Umbilical cord (tissue), 1 donor: ENCODE measurements at regions not wholly inside any gene's neighbourhood (a gene's known extent, or its start where the extent isn't known, plus 50 kb on each side); places are given as distances from the start of the nearest gene placed in this dataset.
"Not testable (repeated sequence)": the region's sequence is repeated elsewhere in the genome, so short reads cannot be mapped to it uniquely, and the experiment has no call there.

Experiments
- DNase-seq: peaks from one replicate; pipeline ENCODE4 v3.0.0-alpha.2; 2015; ENCODE audit warnings: low spot score

DNA sequence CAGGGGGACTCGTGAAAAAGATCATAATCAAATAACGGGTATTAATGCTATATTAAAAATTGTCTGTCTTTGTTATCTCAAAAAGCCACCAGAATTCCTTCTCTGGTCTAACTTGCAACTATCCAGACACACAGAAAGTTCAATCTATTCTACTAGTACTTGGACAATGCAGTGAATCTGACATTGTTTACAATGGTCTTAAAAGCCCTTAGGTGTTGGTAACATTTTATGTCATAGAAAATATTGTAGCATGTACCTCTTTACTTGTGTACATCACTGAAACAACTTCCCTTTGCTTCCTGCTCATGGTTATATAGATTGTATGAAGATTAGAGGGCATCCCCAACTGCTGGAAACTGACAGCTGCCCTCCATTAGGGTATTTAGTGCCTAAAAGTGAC lies 71.1 kb upstream of the PPP3CA start:
- no peak for DNase-seq

DNA sequence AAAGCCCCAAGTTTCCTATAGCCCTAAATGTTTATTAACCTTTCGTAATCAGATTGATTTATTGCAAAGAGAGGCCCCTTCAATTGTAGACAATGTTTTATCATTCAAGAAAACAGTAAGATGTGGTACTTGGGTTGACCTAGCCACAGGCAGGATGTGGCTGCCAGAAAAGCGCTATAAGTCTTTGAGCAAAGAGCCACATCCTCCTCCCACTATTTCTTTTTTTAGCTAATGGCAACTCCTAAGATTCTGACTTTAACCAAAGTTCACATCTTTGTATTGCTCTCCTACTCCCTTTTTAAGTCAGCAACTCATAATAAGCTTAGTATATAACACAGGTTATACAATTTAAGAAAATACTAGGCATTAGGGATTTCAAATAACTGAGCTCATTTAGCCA lies 70.7 kb upstream of the PPP3CA start:
- no peak for DNase-seq

DNA sequence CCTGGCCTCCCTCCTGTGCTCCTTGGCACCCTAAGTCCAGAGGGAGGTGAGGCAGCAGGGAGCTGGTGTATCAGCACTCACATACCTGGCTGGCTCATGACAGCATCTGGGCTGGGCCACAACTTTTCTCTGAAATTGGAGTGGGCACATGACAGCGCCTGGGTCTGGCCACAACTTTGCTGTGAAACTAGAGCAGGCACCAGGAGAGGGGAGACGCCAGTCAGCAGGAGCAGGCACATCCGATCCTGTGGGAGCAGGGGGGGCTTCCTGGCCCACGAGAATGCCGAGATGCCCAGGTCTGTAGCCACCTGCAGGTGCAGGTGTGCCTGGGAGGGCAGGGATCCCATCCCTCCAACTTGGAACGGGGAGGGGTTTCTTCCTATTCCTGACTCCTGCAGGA lies 69.7 kb upstream of the PPP3CA start:
- no peak for DNase-seq

DNA sequence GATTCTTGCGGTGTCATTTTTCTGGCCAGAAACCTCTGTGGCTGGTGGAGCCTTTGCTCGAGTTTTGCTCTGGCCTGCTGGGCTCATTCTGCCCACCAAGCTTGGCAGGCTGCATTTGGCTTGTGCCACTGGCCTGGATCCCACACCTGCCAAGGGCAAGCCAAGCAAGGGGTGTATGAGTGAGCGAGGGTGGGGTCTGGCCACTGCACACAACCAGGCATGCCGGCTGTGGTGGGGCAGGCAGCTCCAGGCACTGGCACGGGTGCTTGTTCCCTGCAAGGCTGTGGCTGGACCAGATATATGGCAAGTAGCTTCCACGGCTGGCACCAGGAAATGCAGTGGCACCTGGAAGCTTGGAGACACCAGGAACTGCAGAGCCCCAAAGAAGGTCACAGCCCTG lies 68.6 kb upstream of the PPP3CA start:
- no peak for DNase-seq

DNA sequence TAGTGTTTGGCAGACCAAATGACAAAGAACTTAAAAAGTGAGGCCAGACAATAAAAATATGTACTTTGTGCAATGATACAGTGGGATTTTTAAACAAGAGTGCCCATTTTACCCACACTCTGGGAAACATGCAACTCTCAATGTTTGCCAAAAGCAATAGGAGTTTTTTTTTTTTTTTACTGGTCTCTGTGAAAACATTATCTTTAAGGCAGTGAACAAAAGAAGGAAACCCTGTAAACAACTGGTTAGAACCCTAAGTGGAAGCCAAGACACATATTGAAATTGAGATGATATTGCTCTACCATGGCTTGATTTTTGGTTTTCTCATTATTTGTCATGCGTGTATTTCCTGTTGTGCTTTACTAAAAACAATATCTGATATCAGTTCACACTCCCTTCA lies 67.2 kb upstream of the PPP3CA start:
- DNase-seq = no peak

DNA sequence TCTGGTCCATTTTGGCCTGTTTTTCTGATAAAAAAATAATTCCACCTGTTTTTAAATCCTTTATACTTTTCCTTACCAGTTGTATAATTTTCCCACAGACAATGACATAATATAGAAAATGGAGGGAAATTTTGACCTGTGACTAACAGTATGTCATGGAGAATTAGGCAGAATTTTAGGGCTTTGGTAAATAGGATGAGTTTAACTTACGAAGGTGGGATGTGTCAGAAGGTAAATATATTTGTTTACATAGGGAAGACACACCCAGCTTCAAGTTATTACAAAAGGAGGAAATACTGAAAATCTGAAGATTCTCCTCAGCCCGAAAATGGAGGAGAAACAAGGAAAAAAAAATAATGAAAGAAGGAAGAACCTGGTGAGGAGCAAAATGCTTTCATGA lies 64.6 kb upstream of the PPP3CA start:
- no peak for DNase-seq

DNA sequence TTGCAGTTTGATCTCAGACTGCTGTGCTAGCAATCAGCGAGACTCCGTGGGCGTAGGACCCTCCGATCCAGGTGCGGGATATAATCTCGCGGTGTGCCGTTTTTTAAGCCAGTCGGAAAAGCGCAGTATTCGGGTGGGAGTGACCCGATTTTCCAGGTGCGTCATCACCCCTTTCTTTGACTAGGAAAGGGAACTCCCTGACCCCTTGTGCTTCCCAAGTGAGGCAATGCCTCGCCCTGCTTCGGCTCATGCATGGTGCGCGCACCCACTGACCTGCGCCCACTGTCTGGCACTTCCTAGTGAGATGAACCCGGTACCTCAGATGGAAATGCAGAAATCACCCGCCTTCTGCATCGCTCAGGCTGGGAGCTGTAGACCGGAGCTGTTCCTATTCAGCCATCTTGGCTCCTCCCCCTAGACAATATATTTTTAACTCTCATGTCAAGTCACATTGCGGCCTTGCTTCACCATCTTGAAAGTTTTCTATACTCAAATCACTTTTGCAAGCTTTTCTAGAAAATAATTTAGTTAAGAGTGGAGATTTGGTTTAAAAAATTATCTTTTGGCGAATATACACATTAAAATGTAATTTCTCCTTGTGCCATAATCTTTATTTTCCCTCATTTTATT lies 64.1 kb upstream of the PPP3CA start:
- not testable (repeated sequence) for DNase-seq

DNA sequence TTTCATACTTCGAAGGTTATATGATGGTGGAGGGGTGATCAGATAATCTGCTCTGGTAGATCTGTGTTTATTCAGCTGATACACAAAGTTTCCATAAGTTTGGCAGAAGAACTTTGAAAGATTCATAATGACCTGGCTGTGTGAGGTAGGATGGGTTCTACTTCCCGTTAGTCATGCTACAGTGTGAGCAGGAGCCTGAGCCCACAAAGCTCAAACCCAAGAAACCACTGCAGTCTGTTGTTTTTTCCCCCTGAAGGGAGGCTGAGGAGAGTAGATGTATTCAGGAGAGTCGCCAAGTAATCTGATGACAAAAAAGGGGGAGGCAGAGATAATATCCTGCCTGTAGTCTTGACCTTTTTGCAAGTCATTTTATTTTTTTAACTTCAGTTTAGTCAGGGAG lies 52.8 kb upstream of the PPP3CA start:
- DNase-seq = no peak

DNA sequence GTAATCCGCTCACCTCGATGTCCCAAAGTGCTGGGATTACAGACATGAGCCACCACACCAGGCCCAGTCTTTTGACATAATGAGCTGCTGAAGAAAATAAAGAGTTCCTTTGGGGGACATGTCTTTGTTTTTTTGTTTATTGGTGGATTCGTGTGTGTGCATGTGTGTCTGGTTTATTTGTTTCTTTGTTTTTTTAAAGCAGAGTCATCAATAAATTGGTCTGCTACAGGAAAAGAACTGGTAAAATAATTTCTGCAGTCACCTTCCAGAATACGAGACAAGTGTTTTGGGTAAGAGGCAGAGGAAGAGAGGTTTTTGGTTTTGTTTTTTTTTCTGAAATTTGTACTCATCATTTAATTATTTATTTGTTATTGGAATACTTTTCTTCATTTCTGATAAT lies 51.5 kb upstream of the PPP3CA start:
- DNase-seq = no peak
